Adrenal gland (tissue), 5 donors: ENCODE measurements at regions not wholly inside any gene's neighbourhood (a gene's known extent, or its start where the extent isn't known, plus 50 kb on each side); places are given as distances from the start of the nearest gene placed in this dataset.

Experiments used
- POLR2A ChIP-seq, 2 donors: fragments of 450-650 bp; IDR thresholded peaks; one replicate each; pipeline ENCODE4 v1.6.1; 2017; ENCODE audit warnings: antibody characterized with exemption in 2 of 2, mild to moderate bottlenecking in 2 of 2, moderate library complexity in 1 of 2
- TF ChIP-seq, protein P1 (sequence below), 6 experiments: fragments of 450-650 bp in 4 of 6; fragments of 200-600 bp in 2 of 6; sonication (generic) in 1 of 6; IDR thresholded peaks; 1 replicate in 5 of 6; 2 replicates in 1 of 6; pipeline versions ENCODE4 v1.5.1 to v1.8.0; 2016 to 2021; ENCODE audit warnings: antibody characterized with exemption in 6 of 6, mild to moderate bottlenecking in 2 of 6, moderate library complexity in 1 of 6
- donor health status: DM: no; HTN: no; CAD: no.

GRCh38 chr2:236760246-236760645 lies 190.6 kb downstream of the ACKR3 start:
- TF ChIP-seq, protein P1, sequence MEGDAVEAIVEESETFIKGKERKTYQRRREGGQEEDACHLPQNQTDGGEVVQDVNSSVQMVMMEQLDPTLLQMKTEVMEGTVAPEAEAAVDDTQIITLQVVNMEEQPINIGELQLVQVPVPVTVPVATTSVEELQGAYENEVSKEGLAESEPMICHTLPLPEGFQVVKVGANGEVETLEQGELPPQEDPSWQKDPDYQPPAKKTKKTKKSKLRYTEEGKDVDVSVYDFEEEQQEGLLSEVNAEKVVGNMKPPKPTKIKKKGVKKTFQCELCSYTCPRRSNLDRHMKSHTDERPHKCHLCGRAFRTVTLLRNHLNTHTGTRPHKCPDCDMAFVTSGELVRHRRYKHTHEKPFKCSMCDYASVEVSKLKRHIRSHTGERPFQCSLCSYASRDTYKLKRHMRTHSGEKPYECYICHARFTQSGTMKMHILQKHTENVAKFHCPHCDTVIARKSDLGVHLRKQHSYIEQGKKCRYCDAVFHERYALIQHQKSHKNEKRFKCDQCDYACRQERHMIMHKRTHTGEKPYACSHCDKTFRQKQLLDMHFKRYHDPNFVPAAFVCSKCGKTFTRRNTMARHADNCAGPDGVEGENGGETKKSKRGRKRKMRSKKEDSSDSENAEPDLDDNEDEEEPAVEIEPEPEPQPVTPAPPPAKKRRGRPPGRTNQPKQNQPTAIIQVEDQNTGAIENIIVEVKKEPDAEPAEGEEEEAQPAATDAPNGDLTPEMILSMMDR (IDR thresholded peaks at IDR 0.05): no peak
- no peak for TF ChIP-seq POLR2A (IDR thresholded peaks at IDR 0.05)
